OCI-LY1 (cell line): ENCODE measurements at regions not wholly inside any gene's neighbourhood (a gene's known extent, or its start where the extent isn't known, plus 50 kb on each side); places are given as distances from the start of the nearest gene placed in this dataset.

Source experiments
- EZH2 ChIP-seq: fragments of 200-600 bp; sonication (generic), shearing (Covaris generic); IDR thresholded peaks from 2 replicates; pipeline ENCODE4 v1.8.0; 2017; ENCODE audit warnings: borderline replicate concordance, mixed run types, mild to moderate bottlenecking, antibody characterized with exemption, low read length, moderate library complexity, mixed read lengths
- TF ChIP-seq, protein P1 (sequence below): fragments of 200-600 bp; sonication (generic), shearing (Covaris generic); IDR thresholded peaks from 2 replicates; pipeline ENCODE4 v1.5.1; 2017; ENCODE audit warnings: mild to moderate bottlenecking, antibody characterized with exemption, low read length, moderate library complexity, mixed read lengths

DNA sequence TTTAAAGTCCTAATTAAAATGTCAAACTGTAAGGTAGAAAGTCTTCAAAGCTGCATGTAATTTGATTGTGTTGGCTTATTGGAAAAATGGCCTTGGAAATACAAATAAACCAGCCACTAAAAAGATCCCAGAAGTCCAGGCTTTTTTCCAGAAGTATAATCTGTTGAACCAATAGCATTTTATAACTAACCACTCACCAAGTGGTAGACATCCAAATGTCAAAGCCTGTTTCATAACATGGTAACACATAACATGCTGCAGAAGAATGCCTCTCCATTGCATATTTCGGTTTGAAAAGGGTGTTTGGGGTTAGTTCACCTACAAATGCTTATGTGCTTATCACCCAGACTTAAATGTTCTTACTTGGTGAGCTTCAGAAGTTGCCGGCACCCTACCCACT lies 183.7 kb upstream of the DIO2 start:
- TF ChIP-seq EZH2, result no peak
- TF ChIP-seq, protein P1, sequence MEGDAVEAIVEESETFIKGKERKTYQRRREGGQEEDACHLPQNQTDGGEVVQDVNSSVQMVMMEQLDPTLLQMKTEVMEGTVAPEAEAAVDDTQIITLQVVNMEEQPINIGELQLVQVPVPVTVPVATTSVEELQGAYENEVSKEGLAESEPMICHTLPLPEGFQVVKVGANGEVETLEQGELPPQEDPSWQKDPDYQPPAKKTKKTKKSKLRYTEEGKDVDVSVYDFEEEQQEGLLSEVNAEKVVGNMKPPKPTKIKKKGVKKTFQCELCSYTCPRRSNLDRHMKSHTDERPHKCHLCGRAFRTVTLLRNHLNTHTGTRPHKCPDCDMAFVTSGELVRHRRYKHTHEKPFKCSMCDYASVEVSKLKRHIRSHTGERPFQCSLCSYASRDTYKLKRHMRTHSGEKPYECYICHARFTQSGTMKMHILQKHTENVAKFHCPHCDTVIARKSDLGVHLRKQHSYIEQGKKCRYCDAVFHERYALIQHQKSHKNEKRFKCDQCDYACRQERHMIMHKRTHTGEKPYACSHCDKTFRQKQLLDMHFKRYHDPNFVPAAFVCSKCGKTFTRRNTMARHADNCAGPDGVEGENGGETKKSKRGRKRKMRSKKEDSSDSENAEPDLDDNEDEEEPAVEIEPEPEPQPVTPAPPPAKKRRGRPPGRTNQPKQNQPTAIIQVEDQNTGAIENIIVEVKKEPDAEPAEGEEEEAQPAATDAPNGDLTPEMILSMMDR, result no peak
